A204.1 (cell line): ENCODE measurements at regions not wholly inside any gene's neighbourhood (a gene's known extent, or its start where the extent isn't known, plus 50 kb on each side); places are given as distances from the start of the nearest gene placed in this dataset.
A peak's percentile ranks its signal among the peaks of the same experiment; 100 is the strongest.
"Not testable (repeated sequence)": the region's sequence is repeated elsewhere in the genome, so short reads cannot be mapped to it uniquely, and the experiment has no call there.

ENCODE experiments used
- FAIRE-seq: peaks from 2 replicates; lab custom pipeline; 2012; peaks lifted over from hg19 to GRCh38; lab: Jason Lieb, UNC

GRCh38 chr2:194661431-194661830 lies 995.6 kb upstream of the SLC39A10 start:
- FAIRE-seq: no peak

GRCh38 chr2:194639057-194639456 lies 1018.0 kb upstream of the SLC39A10 start:
- not testable (repeated sequence) for FAIRE-seq

GRCh38 chr2:194621945-194622344 lies 1035.1 kb upstream of the SLC39A10 start:
- FAIRE-seq: no peak

- FAIRE-seq: no peak
Measured at GRCh38 chr2:194619366-194619765, 1037.7 kb upstream of the SLC39A10 start.

GRCh38 chr2:194618432-194618831 lies 1038.6 kb upstream of the SLC39A10 start:
- FAIRE-seq: no peak

- no peak for FAIRE-seq
Measured at GRCh38 chr2:194616334-194616733, 1040.7 kb upstream of the SLC39A10 start.

- FAIRE-seq: no peak
Measured at GRCh38 chr2:194610297-194610696, 1046.7 kb upstream of the SLC39A10 start.

- FAIRE-seq: no peak
Measured at GRCh38 chr2:194603429-194603828, 1053.6 kb upstream of the SLC39A10 start.

GRCh38 chr2:194602750-194603149 lies 1054.3 kb upstream of the SLC39A10 start:
- FAIRE-seq: no peak

GRCh38 chr2:194591192-194591591 lies 1065.8 kb upstream of the SLC39A10 start:
- FAIRE-seq: no peak

GRCh38 chr2:194587739-194588270 lies 1069.2 kb upstream of the SLC39A10 start:
- FAIRE-seq: no peak

GRCh38 chr2:194567661-194568017 lies 1089.4 kb upstream of the SLC39A10 start:
- FAIRE-seq: no peak

- FAIRE-seq: no peak
Measured at GRCh38 chr2:194566907-194567660, 1089.9 kb upstream of the SLC39A10 start.

GRCh38 chr2:194564422-194564821 lies 1092.6 kb upstream of the SLC39A10 start:
- no peak for FAIRE-seq

- no peak for FAIRE-seq
Measured at GRCh38 chr2:194562329-194562728, 1094.7 kb upstream of the SLC39A10 start.

- FAIRE-seq: no peak
Measured at GRCh38 chr2:194559964-194560363, 1097.1 kb upstream of the SLC39A10 start.

GRCh38 chr2:194559523-194559922 lies 1097.5 kb upstream of the SLC39A10 start:
- no peak for FAIRE-seq

GRCh38 chr2:194557993-194558392 lies 1099.0 kb upstream of the SLC39A10 start:
- FAIRE-seq: no peak

- no peak for FAIRE-seq
Measured at GRCh38 chr2:194556629-194557028, 1100.4 kb upstream of the SLC39A10 start.

GRCh38 chr2:194553980-194554379 lies 1103.0 kb upstream of the SLC39A10 start:
- no peak for FAIRE-seq

GRCh38 chr2:194550702-194551101 lies 1106.3 kb upstream of the SLC39A10 start:
- FAIRE-seq: no peak

- no peak for FAIRE-seq
Measured at GRCh38 chr2:194549387-194549786, 1107.6 kb upstream of the SLC39A10 start.

- peak; percentile 94 for FAIRE-seq
Measured at GRCh38 chr2:194545978-194546377, 1111.0 kb upstream of the SLC39A10 start.

- FAIRE-seq: no peak
Measured at GRCh38 chr2:194539425-194539824, 1117.6 kb upstream of the SLC39A10 start.
